DMS53 treated with DMSO at 0.1 percent for 48 hours (cell line): ENCODE measurements at regions not wholly inside any gene's neighbourhood (a gene's known extent, or its start where the extent isn't known, plus 50 kb on each side); places are given as distances from the start of the nearest gene placed in this dataset.

Experiments
- DNase-seq: peaks from one replicate; lab custom pipeline; 2025; ENCODE audit not compliant: unreplicated experiment; lab: John Stamatoyannopoulos, UW

GRCh38 chr7:81606078-81606863 lies 163.6 kb downstream of the HGF start:
- no peak for DNase-seq

GRCh38 chr7:81605493-81605892 lies 164.4 kb downstream of the HGF start:
- DNase-seq = no peak

GRCh38 chr7:81604808-81605174 lies 165.1 kb downstream of the HGF start:
- DNase-seq = no peak

- no peak for DNase-seq
Observed at GRCh38 chr7:81604075-81604807, 165.6 kb downstream of the HGF start.

GRCh38 chr7:81600608-81601007 lies 169.2 kb downstream of the HGF start:
- no peak for DNase-seq

- DNase-seq = no peak
Observed at GRCh38 chr7:81598951-81599350, 170.9 kb downstream of the HGF start.

- no peak for DNase-seq
Observed at GRCh38 chr7:81594767-81595166, 175.1 kb downstream of the HGF start.

GRCh38 chr7:81590131-81590530 lies 179.7 kb downstream of the HGF start:
- no peak for DNase-seq

- no peak for DNase-seq
Observed at GRCh38 chr7:81584667-81585066, 185.2 kb downstream of the HGF start.

- DNase-seq = no peak
Observed at GRCh38 chr7:81583882-81584533, 185.8 kb downstream of the HGF start.

GRCh38 chr7:81583090-81583489 lies 186.8 kb downstream of the HGF start:
- no peak for DNase-seq

GRCh38 chr7:81577642-81578340 lies 192.1 kb downstream of the HGF start:
- no peak for DNase-seq

GRCh38 chr7:81574723-81575326 lies 195.0 kb downstream of the HGF start:
- no peak for DNase-seq

- no peak for DNase-seq
Observed at GRCh38 chr7:81573932-81574331, 195.9 kb downstream of the HGF start.

GRCh38 chr7:81573128-81573527 lies 196.7 kb downstream of the HGF start:
- no peak for DNase-seq

GRCh38 chr7:81562581-81562980 lies 207.3 kb downstream of the HGF start:
- DNase-seq = no peak

- DNase-seq = no peak
Observed at GRCh38 chr7:81560708-81561107, 209.1 kb downstream of the HGF start.

GRCh38 chr7:81549484-81550016 lies 220.3 kb downstream of the HGF start:
- DNase-seq = no peak

- no peak for DNase-seq
Observed at GRCh38 chr7:81534996-81535395, 234.9 kb downstream of the HGF start.

- DNase-seq = no peak
Observed at GRCh38 chr7:81534446-81534845, 235.4 kb downstream of the HGF start.

GRCh38 chr7:81533931-81534330 lies 235.9 kb downstream of the HGF start:
- no peak for DNase-seq
